ENCODE measurements at regions not wholly inside any gene's neighbourhood (a gene's known extent, or its start where the extent isn't known, plus 50 kb on each side); places are given as distances from the start of the nearest gene placed in this dataset.

DNA sequence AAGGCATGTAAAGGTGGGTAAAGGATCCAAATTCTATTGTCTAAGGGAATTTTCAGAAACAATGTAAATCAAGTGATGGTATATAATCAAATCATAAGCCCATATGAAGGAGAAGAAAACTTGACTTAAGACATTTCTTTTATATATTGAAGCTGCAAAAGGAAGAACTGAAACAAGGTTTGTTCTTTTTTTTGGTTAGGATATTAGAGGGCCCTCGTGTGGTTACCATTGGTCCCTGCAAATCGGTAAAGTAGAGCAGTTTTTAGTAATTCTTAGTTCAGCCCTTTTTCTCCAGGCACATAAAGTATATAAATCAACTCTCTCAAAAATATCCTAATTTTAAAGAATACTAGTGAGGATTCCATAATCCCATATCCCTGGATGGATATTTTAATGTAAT, 105.6 kb upstream of the STK17B start:
- TF ChIP-seq, protein P1, sequence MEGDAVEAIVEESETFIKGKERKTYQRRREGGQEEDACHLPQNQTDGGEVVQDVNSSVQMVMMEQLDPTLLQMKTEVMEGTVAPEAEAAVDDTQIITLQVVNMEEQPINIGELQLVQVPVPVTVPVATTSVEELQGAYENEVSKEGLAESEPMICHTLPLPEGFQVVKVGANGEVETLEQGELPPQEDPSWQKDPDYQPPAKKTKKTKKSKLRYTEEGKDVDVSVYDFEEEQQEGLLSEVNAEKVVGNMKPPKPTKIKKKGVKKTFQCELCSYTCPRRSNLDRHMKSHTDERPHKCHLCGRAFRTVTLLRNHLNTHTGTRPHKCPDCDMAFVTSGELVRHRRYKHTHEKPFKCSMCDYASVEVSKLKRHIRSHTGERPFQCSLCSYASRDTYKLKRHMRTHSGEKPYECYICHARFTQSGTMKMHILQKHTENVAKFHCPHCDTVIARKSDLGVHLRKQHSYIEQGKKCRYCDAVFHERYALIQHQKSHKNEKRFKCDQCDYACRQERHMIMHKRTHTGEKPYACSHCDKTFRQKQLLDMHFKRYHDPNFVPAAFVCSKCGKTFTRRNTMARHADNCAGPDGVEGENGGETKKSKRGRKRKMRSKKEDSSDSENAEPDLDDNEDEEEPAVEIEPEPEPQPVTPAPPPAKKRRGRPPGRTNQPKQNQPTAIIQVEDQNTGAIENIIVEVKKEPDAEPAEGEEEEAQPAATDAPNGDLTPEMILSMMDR (IDR thresholded peaks at IDR 0.05; ENCODE audit: low read depth, low read length, poor library complexity, severe bottlenecking), result peak; percentile 78
- TF ChIP-seq EZH2phosphoT487 (IDR thresholded peaks at IDR 0.05; ENCODE audit: borderline replicate concordance, low read length), result no peak

Data from DOHH2 (cell line).